ENCODE measurements at regions not wholly inside any gene's neighbourhood (a gene's known extent, or its start where the extent isn't known, plus 50 kb on each side); places are given as distances from the start of the nearest gene placed in this dataset.
A peak's percentile ranks its signal among the peaks of the same experiment; 100 is the strongest.

- peaks cover 5% of the 10 kb centered on the region for H3K9me3 Mint-ChIP-seq
- no peak overlapping the region for H3K4me3 Mint-ChIP-seq
- H3K27me3 Mint-ChIP-seq, result peaks cover 5% of the 10 kb centered on the region
- H3K27ac Mint-ChIP-seq, result no peak overlapping the region
- DNase-seq (no peak), ATAC-seq (ENCODE audit: low read depth) (no peak)
- POLR2A ChIA-PET, result no interaction called here
- peaks cover 5% of the 10 kb centered on the region for H3K36me3 Mint-ChIP-seq
- peaks cover 2% of the 10 kb centered on the region for H3K4me1 Mint-ChIP-seq
These were observed 68.8 kb upstream of the ARHGAP18 start for GRCh38 chr6:129778793-129779192.

- Mint-ChIP-seq H3K27me3 (peaks cover 3% of the 10 kb centered on the region), H3K4me3 (no peak overlapping the region), H3K9me3 (peaks cover 5% of the 10 kb centered on the region), H3K36me3 (peaks cover 5% of the 10 kb centered on the region), H3K4me1 (peaks cover 6% of the 10 kb centered on the region), H3K27ac (no peak overlapping the region)
- ATAC-seq (ENCODE audit: low read depth), result no peak
- POLR2A ChIA-PET, result no interaction called here
- DNase-seq, result no peak
These were observed 67.4 kb upstream of the ARHGAP18 start for GRCh38 chr6:129777371-129777770.

- no peak overlapping the region for H3K4me3 Mint-ChIP-seq
- peaks cover 5% of the 10 kb centered on the region for H3K9me3 Mint-ChIP-seq
- H3K36me3 Mint-ChIP-seq, result peaks cover 5% of the 10 kb centered on the region
- DNase-seq (no peak), ATAC-seq (ENCODE audit: low read depth) (no peak)
- H3K27me3 Mint-ChIP-seq, result peaks cover 8% of the 10 kb centered on the region
- POLR2A ChIA-PET, result no interaction called here
- peaks cover 6% of the 10 kb centered on the region for H3K4me1 Mint-ChIP-seq
- no peak overlapping the region for H3K27ac Mint-ChIP-seq
These were observed 66.8 kb upstream of the ARHGAP18 start for GRCh38 chr6:129776542-129777330.

- Mint-ChIP-seq H3K4me3 (no peak overlapping the region), H3K27ac (no peak overlapping the region), H3K36me3 (peaks cover 7% of the 10 kb centered on the region), H3K4me1 (peaks cover 6% of the 10 kb centered on the region), H3K27me3 (peaks cover 19% of the 10 kb centered on the region), H3K9me3 (peaks cover 5% of the 10 kb centered on the region)
- ATAC-seq (ENCODE audit: low read depth) (no peak), DNase-seq (peak; percentile 43)
- POLR2A ChIA-PET, result no interaction called here
These were observed 64.9 kb upstream of the ARHGAP18 start for GRCh38 chr6:129774697-129775447.

DNA sequence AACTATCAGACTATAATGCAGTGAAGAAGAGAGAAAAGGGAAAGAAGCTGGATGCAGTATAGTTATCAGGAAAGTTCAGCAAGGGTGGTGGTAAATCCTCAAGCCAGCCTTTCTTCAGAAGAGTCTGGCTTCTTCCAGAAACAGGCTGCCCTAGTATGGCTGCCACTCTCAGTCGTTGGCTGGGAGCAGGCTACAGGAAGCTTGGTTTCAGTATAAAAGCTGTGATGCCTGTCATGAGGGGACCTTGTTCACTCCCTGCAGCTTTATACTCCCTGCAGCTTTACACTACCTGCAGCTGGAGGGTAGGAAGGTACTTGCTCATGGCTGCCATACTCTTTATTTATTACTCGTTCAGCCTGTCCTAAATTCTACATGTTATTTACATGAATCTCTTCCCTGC is 63.3 kb upstream of the ARHGAP18 start:
- Mint-ChIP-seq H3K9me3 (peaks cover 5% of the 10 kb centered on the region), H3K27me3 (peaks cover 21% of the 10 kb centered on the region), H3K27ac (no peak overlapping the region), H3K4me3 (no peak overlapping the region), H3K36me3 (peaks cover 5% of the 10 kb centered on the region), H3K4me1 (peaks cover 6% of the 10 kb centered on the region)
- no peak for DNase-seq
- POLR2A ChIA-PET, result no interaction called here
- ATAC-seq (ENCODE audit: low read depth), result peak; percentile 57

DNA sequence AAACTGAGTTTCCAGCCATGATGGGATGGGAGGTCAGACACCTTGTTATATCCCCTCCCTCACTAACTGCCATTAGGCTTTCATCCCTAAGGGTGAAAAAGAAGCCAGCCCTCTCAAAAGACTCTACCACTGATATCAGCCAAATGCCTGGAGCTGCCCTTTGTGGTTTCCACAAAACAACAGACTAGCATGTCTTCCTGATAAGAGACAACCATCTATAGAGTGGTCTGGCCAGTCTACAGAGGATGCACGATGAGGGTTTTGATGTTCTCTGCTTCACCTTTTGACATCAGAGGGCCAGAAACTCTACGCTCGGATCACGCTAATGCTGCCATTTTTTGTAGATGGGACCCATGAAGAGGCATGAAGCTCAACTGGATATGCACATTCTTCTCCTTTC is 61.7 kb upstream of the ARHGAP18 start:
- Mint-ChIP-seq H3K27ac (no peak overlapping the region), H3K36me3 (peaks cover 1% of the 10 kb centered on the region), H3K9me3 (peaks cover 1% of the 10 kb centered on the region), H3K4me1 (peaks cover 15% of the 10 kb centered on the region), H3K4me3 (no peak overlapping the region), H3K27me3 (peaks cover 29% of the 10 kb centered on the region)
- no peak for DNase-seq
- POLR2A ChIA-PET, result no interaction called here
- no peak for ATAC-seq (ENCODE audit: low read depth)

DNA sequence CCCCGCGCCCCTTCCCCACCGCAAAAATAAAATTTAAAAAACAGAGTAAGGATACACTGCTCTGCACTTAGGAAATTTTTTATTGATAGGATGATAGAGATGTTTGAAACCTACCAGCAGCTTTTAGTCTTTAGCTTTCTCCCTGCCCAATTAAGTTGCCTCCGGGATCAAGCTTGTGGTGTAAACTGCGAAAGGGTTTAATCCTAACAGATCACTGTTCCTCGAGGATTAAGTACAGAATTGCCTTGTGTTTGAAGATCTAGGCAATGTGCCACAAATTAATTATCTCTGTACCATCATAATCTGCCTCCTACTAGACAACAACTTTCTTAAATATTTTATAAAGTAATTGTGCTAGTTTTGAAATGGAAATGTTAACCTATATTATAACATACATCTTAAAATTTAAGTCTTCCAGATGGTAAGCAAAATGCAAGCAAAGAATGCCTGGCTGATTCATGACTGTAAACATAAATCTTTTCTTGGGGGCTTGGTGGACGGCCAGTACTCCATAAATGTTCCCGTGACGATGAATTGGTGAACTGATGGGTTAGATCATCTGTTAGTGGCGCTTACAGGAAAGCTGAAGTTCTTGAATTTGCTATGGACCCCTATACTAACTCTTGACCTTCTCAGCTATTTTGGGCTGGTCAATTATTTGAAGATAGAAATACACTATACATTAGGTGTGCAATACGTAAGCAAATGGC is 58.0 kb upstream of the ARHGAP18 start:
- Mint-ChIP-seq H3K4me1 (peaks cover 24% of the 10 kb centered on the region), H3K27me3 (peaks cover 50% of the 10 kb centered on the region), H3K9me3 (peaks cover 1% of the 10 kb centered on the region), H3K27ac (no peak overlapping the region), H3K36me3 (peaks cover 1% of the 10 kb centered on the region), H3K4me3 (peak overlapping the region; percentile 88)
- DNase-seq, result no peak
- no peak for ATAC-seq (ENCODE audit: low read depth)
- POLR2A ChIA-PET, result interaction anchor here (0.6 to 1.5 kb wide), 5 partner anchors 15 to 278 kb away, joined by 3 to 4 read pairs (median 3); no protein-coding TSS in a partner anchor

DNA sequence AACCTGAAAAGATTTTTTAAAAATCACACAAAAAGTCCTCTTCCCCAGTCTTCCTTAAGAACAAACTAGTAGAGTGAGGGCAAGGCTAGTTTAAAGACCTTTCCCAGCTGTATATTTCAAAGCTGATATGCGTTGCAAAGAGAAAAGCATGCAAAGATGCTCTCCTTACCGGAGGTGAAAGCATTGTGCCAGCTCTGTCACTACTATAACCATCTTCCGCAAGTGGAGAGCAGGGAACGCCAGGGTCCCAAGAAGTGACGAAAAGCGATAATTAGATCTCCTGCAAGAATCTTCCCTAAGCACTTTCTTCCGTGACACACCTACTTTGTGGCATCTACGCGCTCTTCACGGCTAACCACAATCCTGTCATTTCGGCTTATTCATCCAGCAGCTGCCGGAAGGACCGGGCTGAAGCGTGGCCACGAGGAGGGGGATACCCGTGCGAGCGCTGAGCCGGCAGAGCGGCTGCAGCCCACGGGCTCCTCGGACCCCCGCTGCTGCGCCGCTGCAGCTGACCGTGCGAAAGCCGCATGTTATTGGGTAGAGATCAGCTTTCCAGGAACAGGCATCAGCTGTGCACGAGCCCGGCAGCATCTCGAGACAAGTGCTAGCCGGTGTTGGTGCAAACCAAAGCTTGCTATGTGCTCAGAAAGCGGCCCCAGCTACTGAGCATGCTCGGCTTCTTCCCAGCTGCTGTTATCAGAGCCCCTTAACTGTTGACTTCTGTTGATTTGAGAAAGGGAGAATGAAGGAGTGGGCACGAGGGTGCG is 57.2 kb upstream of the ARHGAP18 start:
- peaks cover 1% of the 10 kb centered on the region for H3K9me3 Mint-ChIP-seq
- POLR2A ChIA-PET, result interaction anchor here (0.6 to 1.5 kb wide), 5 partner anchors 14 to 277 kb away, joined by 3 to 4 read pairs (median 3); no protein-coding TSS in a partner anchor
- peaks cover 49% of the 10 kb centered on the region for H3K27me3 Mint-ChIP-seq
- DNase-seq (peak; percentile 70), ATAC-seq (ENCODE audit: low read depth) (peak; percentile 84)
- peak overlapping the region; percentile 88 for H3K4me3 Mint-ChIP-seq
- H3K4me1 Mint-ChIP-seq, result peaks cover 24% of the 10 kb centered on the region
- H3K27ac Mint-ChIP-seq, result peak overlapping the region; percentile 47
- H3K36me3 Mint-ChIP-seq, result peaks cover 1% of the 10 kb centered on the region

DNA sequence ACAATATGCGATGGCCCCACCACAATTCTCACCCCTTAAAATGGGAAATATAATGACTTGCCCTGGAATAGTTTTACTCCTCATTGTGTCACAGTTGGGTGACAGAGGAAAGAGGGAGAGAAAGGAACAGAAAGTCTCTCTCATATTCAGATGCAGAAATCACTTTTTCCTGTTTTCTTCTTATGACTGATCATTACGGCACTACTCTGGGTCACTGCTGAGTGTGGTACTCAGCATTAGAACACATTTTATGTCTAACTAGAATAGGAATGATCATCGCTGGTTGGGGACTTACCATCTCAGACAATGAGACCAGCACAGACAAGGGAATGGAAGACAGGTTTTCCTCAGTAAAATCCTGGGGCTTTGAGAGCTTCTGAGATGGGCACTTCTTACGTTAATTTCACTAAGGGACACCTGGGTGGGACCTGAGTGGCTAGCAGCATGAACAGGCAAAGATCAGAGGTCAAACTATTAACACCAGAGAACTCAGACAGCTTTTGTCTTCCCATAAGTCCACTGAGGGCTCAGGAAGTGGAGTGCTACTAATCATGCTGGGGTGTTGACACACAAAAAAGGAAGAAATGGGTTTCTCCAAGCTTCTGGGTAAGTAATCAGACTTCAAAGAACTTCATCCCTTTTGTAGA is 54.9 kb upstream of the ARHGAP18 start:
- DNase-seq (no peak), ATAC-seq (ENCODE audit: low read depth) (no peak)
- Mint-ChIP-seq H3K36me3 (no peaks in the 10 kb centered on the region), H3K27ac (no peak overlapping the region), H3K4me1 (peaks cover 24% of the 10 kb centered on the region), H3K27me3 (peaks cover 37% of the 10 kb centered on the region), H3K9me3 (no peaks in the 10 kb centered on the region), H3K4me3 (no peak overlapping the region)
- POLR2A ChIA-PET, result interaction anchor here (1.0 kb wide), 1 partner anchor 17 kb away, joined by 5 read pairs; no protein-coding TSS in a partner anchor

GRCh38 chr6:129759796-129760605 is 50.0 kb upstream of the ARHGAP18 start:
- Mint-ChIP-seq H3K27ac (no peak overlapping the region), H3K4me3 (no peak overlapping the region), H3K9me3 (no peaks in the 10 kb centered on the region), H3K4me1 (peaks cover 4% of the 10 kb centered on the region), H3K36me3 (no peaks in the 10 kb centered on the region), H3K27me3 (peaks cover 21% of the 10 kb centered on the region)
- POLR2A ChIA-PET, result no interaction called here
- ATAC-seq (ENCODE audit: low read depth) (no peak), DNase-seq (no peak)

Measured in activated naive CD8-positive, alpha-beta T cell treated with anti-CD3 and anti-CD28 coated beads, Interleukin-2, amount 10 ng/mL, durations not matched to agents 7 days and 5 days (primary cell).